A673 (cell line): ENCODE measurements at regions not wholly inside any gene's neighbourhood (a gene's known extent, or its start where the extent isn't known, plus 50 kb on each side); places are given as distances from the start of the nearest gene placed in this dataset.
"Not testable (repeated sequence)": the region's sequence is repeated elsewhere in the genome, so short reads cannot be mapped to it uniquely, and the experiment has no call there.

Experiments
- BruUV-seq: library from RNA; stranded (reverse); fragments of 400-500 nt; replicated peaks from 2 replicates; lab custom pipeline; 2021; lab: Mats Ljungman, UMichigan
- CTCF ChIA-PET: fragments of 300-600 bp; sonication (Branson Sonifier 250); formaldehyde crosslinking; loops from one replicate; lab custom pipeline; 2022; ENCODE audit warnings: antibody characterized with exemption; lab: Charles Lee
- POLR2A ChIA-PET: fragments of 300-600 bp; sonication (Branson Sonifier 250); formaldehyde crosslinking; loops from one replicate; lab custom pipeline; 2022; ENCODE audit warnings: antibody characterized with exemption; ENCODE audit not compliant: low non-redundant PET; lab: Charles Lee
- DNase-seq: peaks from one replicate; pipeline ENCODE4 v3.0.0-alpha.2; 2015; ENCODE audit warnings: low spot score
- H3K27ac ChIP-seq: fragments of 200-600 bp; sonication (generic); 2 replicates; pipeline ENCODE4 v1.5.1; 2016; ENCODE audit warnings: mixed run types, low read depth, mild to moderate bottlenecking, mixed read lengths, antibody characterized with exemption, low read length; ENCODE audit not compliant: poor library complexity, severe bottlenecking
- H3K27me3 ChIP-seq: fragments of 200-600 bp; sonication (generic); replicated peaks from 2 replicates; pipeline ENCODE4 v1.6.1; 2017; ENCODE audit warnings: mixed run types, low read depth, mild to moderate bottlenecking, mixed read lengths, antibody characterized with exemption, low read length; ENCODE audit not compliant: insufficient read depth, poor library complexity
- H3K36me3 ChIP-seq: fragments of 200-600 bp; sonication (generic); 2 replicates; pipeline ENCODE4 v1.6.1; 2016; ENCODE audit warnings: mixed run types, mild to moderate bottlenecking, mixed read lengths, antibody characterized with exemption, low read length; ENCODE audit not compliant: insufficient read depth, poor library complexity, severe bottlenecking
- H3K4me1 ChIP-seq: fragments of 200-600 bp; sonication (generic); 2 replicates; pipeline ENCODE4 v1.6.1; 2017; ENCODE audit warnings: mixed run types, mild to moderate bottlenecking, mixed read lengths, antibody characterized with exemption, low read length; ENCODE audit not compliant: insufficient read depth, poor library complexity, severe bottlenecking
- H3K4me3 ChIP-seq: fragments of 200-600 bp; sonication (generic); 2 replicates; pipeline ENCODE4 v1.5.1; 2016; ENCODE audit warnings: low read depth, mixed run types, mild to moderate bottlenecking, mixed read lengths, low read length; ENCODE audit not compliant: poor library complexity, severe bottlenecking
- H3K9me3 ChIP-seq: fragments of 200-600 bp; sonication (generic); 2 replicates; pipeline ENCODE4 v1.6.1; 2016; ENCODE audit warnings: mixed run types, low read depth, mild to moderate bottlenecking, mixed read lengths, antibody characterized with exemption, low read length; ENCODE audit not compliant: poor library complexity, severe bottlenecking
- intact Hi-C: fragments of 100-400 bp; cut with micrococcal nuclease; formaldehyde crosslinking; loops from one replicate; pipeline ENCODE4 v1.10.0; 2022; ENCODE audit not compliant: unreplicated experiment

DNA sequence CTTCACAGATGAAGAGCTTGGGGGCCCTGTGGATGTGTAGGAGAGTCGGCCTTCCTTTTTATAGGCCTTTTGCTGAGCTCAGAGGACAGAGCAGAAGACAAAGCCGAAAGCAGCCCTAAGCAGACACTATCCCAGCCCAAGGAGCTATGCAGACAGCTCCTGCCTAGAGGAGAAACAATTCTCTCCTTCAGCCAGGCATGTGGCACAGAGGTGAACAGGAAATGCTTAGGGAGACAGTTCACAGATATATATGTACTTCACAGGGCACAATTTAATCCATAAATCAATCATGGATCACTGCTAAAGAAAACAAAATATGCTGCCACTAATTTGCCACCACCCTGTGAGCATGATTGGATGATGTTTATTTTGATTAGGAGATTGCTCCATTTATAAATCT lies 164.5 kb upstream of the PLGLB2 start:
- DNase-seq, H3K27me3 ChIP-seq, H3K9me3 ChIP-seq, BruUV-seq, intact Hi-C loops, POLR2A ChIA-PET, H3K27ac ChIP-seq, H3K36me3 ChIP-seq, H3K4me3 ChIP-seq, H3K4me1 ChIP-seq, CTCF ChIA-PET: not testable (repeated sequence)

DNA sequence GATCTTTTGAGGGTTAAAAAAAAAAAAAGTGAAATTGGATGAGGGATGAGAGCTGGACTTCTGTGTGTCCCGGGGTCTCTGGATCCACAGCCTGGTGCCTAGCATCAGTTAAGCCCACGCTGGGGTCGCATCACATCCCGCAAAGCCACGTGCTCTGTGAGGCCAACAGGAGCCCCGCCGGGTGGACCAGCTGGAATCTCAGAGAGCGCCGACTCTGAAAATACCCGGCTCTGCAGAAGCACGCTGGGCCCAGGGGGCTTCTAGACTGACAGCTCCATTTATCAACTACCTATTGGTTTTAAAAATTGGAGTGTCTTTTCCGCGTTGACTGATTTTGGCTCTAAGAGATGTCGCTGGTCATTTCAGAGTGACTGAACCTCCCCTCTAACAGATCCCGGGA lies 164.1 kb upstream of the PLGLB2 start:
- DNase-seq, H3K36me3 ChIP-seq, H3K4me3 ChIP-seq, H3K4me1 ChIP-seq, CTCF ChIA-PET, H3K9me3 ChIP-seq, POLR2A ChIA-PET, H3K27ac ChIP-seq, H3K27me3 ChIP-seq, BruUV-seq, intact Hi-C loops: not testable (repeated sequence)

DNA sequence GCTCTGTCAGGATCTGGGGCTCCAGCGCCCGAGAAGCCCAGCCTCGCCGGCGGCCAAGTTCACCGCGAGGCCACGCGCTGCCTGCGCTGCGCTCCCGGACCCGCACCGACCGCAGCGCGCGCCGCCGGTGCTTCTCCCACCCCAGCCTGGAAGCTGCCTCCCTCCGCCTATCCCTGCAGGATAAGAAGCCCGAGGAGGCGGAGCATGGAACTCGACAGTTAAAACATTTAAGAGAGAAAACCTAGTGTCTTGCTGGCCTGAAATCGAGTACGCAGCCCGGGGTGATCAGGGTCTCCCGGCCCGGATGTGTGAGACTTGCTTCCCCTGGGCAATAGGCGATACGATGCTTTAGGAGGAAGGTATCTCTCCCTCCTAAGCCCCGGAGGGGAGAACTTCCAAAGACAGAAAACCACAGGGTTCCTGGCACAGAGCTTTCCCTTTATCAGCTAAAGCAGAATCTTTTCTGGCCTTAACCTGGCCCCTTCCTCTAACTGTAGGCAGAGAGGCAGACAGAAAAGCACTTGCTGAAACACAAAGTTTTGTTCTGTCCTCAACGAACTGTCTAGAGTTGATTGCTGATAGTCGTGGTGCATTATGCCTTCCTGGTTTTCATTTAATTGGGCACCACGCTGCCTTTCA lies 163.5 kb upstream of the PLGLB2 start:
- CTCF ChIA-PET = not testable (repeated sequence)

DNA sequence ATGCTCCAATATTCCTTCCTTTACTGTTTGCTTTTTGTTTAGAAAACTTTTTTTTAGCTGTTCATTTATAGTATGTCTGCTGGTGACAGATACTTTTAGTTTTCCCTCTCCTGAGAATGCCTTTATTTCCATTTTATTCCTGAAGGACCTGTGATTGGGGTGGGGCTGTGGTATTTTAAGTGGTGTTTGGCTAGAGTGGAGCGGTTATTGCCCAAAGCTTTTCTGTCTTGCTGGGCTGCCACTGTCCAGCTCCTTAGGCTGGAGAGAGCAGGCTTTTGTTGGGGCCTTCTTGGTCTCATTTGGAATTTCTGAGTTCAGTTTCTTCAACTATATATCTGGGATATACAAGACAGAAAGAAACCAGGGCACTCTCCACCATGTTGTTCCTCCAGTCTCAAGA lies 160.0 kb upstream of the PLGLB2 start:
- BruUV-seq, H3K27me3 ChIP-seq, H3K4me1 ChIP-seq, H3K9me3 ChIP-seq, H3K4me3 ChIP-seq, H3K36me3 ChIP-seq, H3K27ac ChIP-seq, intact Hi-C loops, DNase-seq, CTCF ChIA-PET, POLR2A ChIA-PET: not testable (repeated sequence)

More for the DNA sequence above, 163.5 kb upstream of the PLGLB2 start:
- BruUV-seq, H3K27me3 ChIP-seq, H3K4me3 ChIP-seq, H3K9me3 ChIP-seq, POLR2A ChIA-PET, H3K36me3 ChIP-seq, H3K4me1 ChIP-seq, H3K27ac ChIP-seq, intact Hi-C loops: not testable (repeated sequence)
- peak; percentile 0 for DNase-seq

DNA sequence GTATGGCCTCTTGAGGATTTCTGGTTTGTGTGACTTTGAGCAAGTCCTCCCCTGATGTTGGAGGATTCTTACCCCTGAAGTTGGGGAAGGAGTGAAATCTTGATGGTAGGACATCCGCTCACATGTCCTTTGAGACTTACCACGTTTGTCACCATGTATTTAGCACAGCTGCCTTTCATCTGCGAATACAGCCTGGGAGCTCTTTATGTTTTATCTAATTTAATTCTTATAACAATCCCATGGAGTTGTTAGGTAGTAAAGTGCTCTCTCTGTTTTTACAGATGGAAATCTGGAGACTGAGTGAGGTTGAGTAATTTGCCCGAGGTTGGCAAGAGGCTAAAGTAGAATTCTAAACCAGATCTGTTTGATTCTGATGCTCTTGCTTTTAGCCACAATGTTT lies 154.9 kb upstream of the PLGLB2 start:
- intact Hi-C loops, H3K4me1 ChIP-seq, H3K36me3 ChIP-seq, POLR2A ChIA-PET, H3K4me3 ChIP-seq, H3K27ac ChIP-seq, H3K27me3 ChIP-seq, BruUV-seq, CTCF ChIA-PET, H3K9me3 ChIP-seq, DNase-seq: not testable (repeated sequence)

DNA sequence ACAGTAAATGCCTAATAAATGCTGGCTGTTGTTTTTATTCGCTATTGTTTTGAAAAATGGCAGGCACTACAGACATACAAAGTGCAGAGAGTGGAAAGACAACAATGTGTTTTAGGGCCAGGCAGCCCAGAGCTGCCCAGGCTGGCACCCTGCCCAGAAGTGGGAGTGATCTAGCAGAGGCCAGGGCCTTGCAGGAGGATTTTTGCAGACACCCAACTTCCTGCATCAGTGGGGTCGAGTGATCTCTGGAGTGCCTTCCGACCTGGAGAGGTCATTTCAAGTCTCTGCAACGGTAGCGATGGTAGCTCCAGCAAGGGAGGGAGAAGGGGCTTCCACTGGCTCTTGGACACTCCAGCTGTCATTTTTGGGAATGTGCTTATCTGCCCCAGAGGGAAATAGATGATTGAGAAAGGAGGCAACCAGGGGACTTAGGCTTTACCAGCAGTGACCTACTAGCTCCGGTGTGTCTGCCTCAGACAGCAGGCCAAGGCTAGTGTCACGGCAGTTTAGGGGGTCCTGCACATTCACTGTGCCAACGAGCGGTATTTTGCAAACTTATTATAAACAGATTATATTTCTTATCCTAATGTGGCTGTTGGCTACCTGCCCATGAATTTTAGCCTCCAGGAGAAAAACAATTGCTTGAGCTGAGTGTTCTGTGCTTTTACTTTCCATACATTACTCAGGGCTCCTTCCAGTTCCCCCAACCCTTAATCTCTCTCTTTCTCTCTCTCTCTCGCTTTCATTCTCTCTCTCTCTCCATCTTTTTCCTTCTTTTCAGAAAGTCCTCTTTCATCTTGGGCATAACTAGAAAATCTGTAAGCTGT lies 153.9 kb upstream of the PLGLB2 start:
- CTCF ChIA-PET, POLR2A ChIA-PET, BruUV-seq, H3K27me3 ChIP-seq, H3K4me1 ChIP-seq, H3K36me3 ChIP-seq, intact Hi-C loops, H3K27ac ChIP-seq, H3K9me3 ChIP-seq, H3K4me3 ChIP-seq: not testable (repeated sequence)
- DNase-seq = peak; percentile 36

DNA sequence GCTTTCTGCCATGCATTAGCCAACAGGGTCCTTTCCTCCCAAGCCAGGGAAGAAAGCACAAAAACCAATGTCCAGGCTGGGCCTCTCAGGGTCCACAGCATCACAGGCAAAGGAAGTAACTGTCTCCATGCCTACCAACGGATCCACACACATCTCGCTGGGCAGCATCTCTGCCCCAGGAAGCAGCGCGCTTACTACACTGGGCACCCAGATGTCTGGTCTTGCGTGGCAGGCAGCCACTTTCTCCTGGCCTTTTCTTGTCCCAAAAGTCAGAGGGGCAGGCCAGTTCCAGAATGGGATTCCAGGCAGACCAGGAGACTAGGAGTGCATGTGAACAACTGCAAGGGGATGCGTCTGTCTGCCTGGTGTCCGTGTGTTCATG lies 153.3 kb upstream of the PLGLB2 start:
- H3K4me3 ChIP-seq, H3K27ac ChIP-seq: not testable (repeated sequence)

More for the DNA sequence above, 153.3 kb upstream of the PLGLB2 start:
- H3K36me3 ChIP-seq, BruUV-seq, POLR2A ChIA-PET, H3K27me3 ChIP-seq, H3K4me1 ChIP-seq, CTCF ChIA-PET, intact Hi-C loops, DNase-seq, H3K9me3 ChIP-seq: not testable (repeated sequence)
